WTC11 (cell line): ENCODE measurements at regions not wholly inside any gene's neighbourhood (a gene's known extent, or its start where the extent isn't known, plus 50 kb on each side); places are given as distances from the start of the nearest gene placed in this dataset.

Experiments
- CBFB ChIP-seq: sonication (generic); formaldehyde crosslinking; IDR thresholded peaks from 2 replicates; pipeline ENCODE4 v1.8.1; 2022; ENCODE audit warnings: mild to moderate bottlenecking, low read depth, missing genetic modification reagents
- ELF4 ChIP-seq: sonication (generic); formaldehyde crosslinking; IDR thresholded peaks from 2 replicates; pipeline ENCODE4 v1.8.1; 2022; ENCODE audit warnings: low read depth, mild to moderate bottlenecking, moderate library complexity, missing genetic modification reagents
- MXD4 ChIP-seq: fragments of 250-450 bp; sonication (Bioruptor Pico); IDR thresholded peaks from 2 replicates; pipeline ENCODE4 v1.8.0; 2021; ENCODE audit warnings: mild to moderate bottlenecking, moderate library complexity, borderline replicate concordance
- NR1H2 ChIP-seq: sonication (generic); formaldehyde crosslinking; IDR thresholded peaks from 2 replicates; pipeline ENCODE4 v1.9.0; 2021; ENCODE audit warnings: mild to moderate bottlenecking, moderate library complexity, missing genetic modification reagents
- SMAD3 ChIP-seq: sonication (generic); formaldehyde crosslinking; IDR thresholded peaks from 2 replicates; pipeline ENCODE4 v1.8.0; 2022; ENCODE audit warnings: missing genetic modification reagents, mild to moderate bottlenecking, borderline replicate concordance
- SP1 ChIP-seq: sonication (generic); formaldehyde crosslinking; conservative IDR thresholded peaks from 2 replicates; pipeline ENCODE4 v1.8.1; 2022; ENCODE audit warnings: missing genetic modification reagents
- ZNF317 ChIP-seq: sonication (generic); formaldehyde crosslinking; IDR thresholded peaks from 2 replicates; pipeline ENCODE4 v1.8.1; 2023; ENCODE audit warnings: low read depth, mild to moderate bottlenecking, moderate library complexity, missing genetic modification reagents, borderline replicate concordance
- TF ChIP-seq, protein P1 (sequence below): fragments of 250-450 bp; sonication (Bioruptor Pico); IDR thresholded peaks from 2 replicates; pipeline ENCODE4 v2.1.2; 2022; ENCODE audit warnings: mild to moderate bottlenecking, moderate library complexity
- TF ChIP-seq, protein P2 (sequence below): sonication (generic); formaldehyde crosslinking; IDR thresholded peaks from 2 replicates; pipeline ENCODE4 v1.8.0; 2022; ENCODE audit warnings: mild to moderate bottlenecking, missing genetic modification reagents
- TF ChIP-seq, protein P3 (sequence below): fragments of 200-600 bp; IDR thresholded peaks from 2 replicates; pipeline ENCODE4 v1.8.0; 2022; ENCODE audit warnings: antibody characterized with exemption
- TF ChIP-seq, protein P4 (sequence below): sonication (generic); formaldehyde crosslinking; IDR thresholded peaks from 2 replicates; pipeline ENCODE4 v1.8.1; 2023; ENCODE audit warnings: mild to moderate bottlenecking, missing genetic modification reagents, moderate library complexity
- TF ChIP-seq, protein P5 (sequence below): sonication (generic); formaldehyde crosslinking; IDR thresholded peaks from 2 replicates; pipeline ENCODE4 v1.8.0; 2023; ENCODE audit warnings: mild to moderate bottlenecking, missing genetic modification reagents

DNA sequence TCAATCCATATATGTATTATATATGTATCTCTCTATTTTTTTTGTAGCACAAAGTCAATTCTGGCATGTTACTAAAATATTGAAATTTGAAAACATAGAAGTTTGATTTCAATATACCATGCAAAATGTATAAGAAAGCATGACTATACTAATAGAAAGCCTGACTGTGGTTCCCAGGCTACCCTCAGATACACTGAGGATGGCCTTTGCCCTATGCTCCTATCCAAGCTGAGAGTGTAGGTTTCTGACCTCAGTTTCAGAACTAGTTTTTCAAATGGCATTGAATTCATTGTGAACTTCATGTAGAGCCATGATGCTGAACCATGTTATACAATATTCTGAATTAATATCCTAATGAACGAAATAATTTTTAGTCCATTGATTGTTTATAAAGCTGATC, 220.4 kb upstream of the IZUMO3 start:
- TF ChIP-seq MXD4 (CRISPR knock-in tag) (no peak), SMAD3 (CRISPR knock-in tag) (no peak), SP1 (CRISPR knock-in tag) (no peak), CBFB (CRISPR knock-in tag) (no peak), ELF4 (CRISPR knock-in tag) (no peak), ZNF317 (CRISPR knock-in tag) (no peak), NR1H2 (CRISPR knock-in tag) (no peak)
- TF ChIP-seq, protein P1, sequence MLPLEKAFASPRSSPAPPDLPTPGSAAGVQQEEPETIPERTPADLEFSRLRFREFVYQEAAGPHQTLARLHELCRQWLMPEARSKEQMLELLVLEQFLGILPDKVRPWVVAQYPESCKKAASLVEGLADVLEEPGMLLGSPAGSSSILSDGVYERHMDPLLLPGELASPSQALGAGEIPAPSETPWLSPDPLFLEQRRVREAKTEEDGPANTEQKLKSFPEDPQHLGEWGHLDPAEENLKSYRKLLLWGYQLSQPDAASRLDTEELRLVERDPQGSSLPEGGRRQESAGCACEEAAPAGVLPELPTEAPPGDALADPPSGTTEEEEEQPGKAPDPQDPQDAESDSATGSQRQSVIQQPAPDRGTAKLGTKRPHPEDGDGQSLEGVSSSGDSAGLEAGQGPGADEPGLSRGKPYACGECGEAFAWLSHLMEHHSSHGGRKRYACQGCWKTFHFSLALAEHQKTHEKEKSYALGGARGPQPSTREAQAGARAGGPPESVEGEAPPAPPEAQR (CRISPR knock-in tag) = no peak
- TF ChIP-seq, protein P2, sequence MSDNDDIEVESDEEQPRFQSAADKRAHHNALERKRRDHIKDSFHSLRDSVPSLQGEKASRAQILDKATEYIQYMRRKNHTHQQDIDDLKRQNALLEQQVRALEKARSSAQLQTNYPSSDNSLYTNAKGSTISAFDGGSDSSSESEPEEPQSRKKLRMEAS (CRISPR knock-in tag) = no peak
- TF ChIP-seq, protein P3, sequence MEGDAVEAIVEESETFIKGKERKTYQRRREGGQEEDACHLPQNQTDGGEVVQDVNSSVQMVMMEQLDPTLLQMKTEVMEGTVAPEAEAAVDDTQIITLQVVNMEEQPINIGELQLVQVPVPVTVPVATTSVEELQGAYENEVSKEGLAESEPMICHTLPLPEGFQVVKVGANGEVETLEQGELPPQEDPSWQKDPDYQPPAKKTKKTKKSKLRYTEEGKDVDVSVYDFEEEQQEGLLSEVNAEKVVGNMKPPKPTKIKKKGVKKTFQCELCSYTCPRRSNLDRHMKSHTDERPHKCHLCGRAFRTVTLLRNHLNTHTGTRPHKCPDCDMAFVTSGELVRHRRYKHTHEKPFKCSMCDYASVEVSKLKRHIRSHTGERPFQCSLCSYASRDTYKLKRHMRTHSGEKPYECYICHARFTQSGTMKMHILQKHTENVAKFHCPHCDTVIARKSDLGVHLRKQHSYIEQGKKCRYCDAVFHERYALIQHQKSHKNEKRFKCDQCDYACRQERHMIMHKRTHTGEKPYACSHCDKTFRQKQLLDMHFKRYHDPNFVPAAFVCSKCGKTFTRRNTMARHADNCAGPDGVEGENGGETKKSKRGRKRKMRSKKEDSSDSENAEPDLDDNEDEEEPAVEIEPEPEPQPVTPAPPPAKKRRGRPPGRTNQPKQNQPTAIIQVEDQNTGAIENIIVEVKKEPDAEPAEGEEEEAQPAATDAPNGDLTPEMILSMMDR = no peak
- TF ChIP-seq, protein P4, sequence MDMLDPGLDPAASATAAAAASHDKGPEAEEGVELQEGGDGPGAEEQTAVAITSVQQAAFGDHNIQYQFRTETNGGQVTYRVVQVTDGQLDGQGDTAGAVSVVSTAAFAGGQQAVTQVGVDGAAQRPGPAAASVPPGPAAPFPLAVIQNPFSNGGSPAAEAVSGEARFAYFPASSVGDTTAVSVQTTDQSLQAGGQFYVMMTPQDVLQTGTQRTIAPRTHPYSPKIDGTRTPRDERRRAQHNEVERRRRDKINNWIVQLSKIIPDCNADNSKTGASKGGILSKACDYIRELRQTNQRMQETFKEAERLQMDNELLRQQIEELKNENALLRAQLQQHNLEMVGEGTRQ (CRISPR knock-in tag) = no peak
- TF ChIP-seq, protein P5, sequence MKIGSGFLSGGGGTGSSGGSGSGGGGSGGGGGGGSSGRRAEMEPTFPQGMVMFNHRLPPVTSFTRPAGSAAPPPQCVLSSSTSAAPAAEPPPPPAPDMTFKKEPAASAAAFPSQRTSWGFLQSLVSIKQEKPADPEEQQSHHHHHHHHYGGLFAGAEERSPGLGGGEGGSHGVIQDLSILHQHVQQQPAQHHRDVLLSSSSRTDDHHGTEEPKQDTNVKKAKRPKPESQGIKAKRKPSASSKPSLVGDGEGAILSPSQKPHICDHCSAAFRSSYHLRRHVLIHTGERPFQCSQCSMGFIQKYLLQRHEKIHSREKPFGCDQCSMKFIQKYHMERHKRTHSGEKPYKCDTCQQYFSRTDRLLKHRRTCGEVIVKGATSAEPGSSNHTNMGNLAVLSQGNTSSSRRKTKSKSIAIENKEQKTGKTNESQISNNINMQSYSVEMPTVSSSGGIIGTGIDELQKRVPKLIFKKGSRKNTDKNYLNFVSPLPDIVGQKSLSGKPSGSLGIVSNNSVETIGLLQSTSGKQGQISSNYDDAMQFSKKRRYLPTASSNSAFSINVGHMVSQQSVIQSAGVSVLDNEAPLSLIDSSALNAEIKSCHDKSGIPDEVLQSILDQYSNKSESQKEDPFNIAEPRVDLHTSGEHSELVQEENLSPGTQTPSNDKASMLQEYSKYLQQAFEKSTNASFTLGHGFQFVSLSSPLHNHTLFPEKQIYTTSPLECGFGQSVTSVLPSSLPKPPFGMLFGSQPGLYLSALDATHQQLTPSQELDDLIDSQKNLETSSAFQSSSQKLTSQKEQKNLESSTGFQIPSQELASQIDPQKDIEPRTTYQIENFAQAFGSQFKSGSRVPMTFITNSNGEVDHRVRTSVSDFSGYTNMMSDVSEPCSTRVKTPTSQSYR (CRISPR knock-in tag) = no peak
